Upper lobe of right lung (tissue), 1 donor: ENCODE measurements at regions not wholly inside any gene's neighbourhood (a gene's known extent, or its start where the extent isn't known, plus 50 kb on each side); places are given as distances from the start of the nearest gene placed in this dataset.

Experiments used
- ATAC-seq: fragments of 200-7000 bp; cut with Tn5 transposase; one replicate; pipeline ENCODE4 v1.9.1; 2020; ENCODE audit warnings: mild to moderate bottlenecking, moderate library complexity
- DNase-seq: peaks from one replicate; pipeline ENCODE4 v3.0.0-alpha.2; 2020
- H3K27ac ChIP-seq: fragments of 200-600 bp; one replicate; pipeline ENCODE4 v1.8.0; 2022
- H3K27me3 ChIP-seq: fragments of 200-600 bp; one replicate; pipeline ENCODE4 v1.8.0; 2022; ENCODE audit warnings: mild to moderate bottlenecking
- H3K36me3 ChIP-seq: fragments of 200-600 bp; one replicate; pipeline ENCODE4 v1.8.0; 2022
- H3K4me1 ChIP-seq: fragments of 200-600 bp; one replicate; pipeline ENCODE4 v1.8.0; 2022
- H3K4me3 ChIP-seq: fragments of 200-600 bp; one replicate; pipeline ENCODE4 v1.8.0; 2022; ENCODE audit warnings: mild to moderate bottlenecking
- H3K9me3 ChIP-seq: fragments of 200-600 bp; one replicate; pipeline ENCODE4 v1.8.0; 2022
- intact Hi-C: fragments of 100-400 bp; cut with DNase I; formaldehyde crosslinking; loops from one replicate; pipeline ENCODE4 v1.11.0; 2022
- TF ChIP-seq, protein P1 (sequence below): fragments of 200-600 bp; IDR thresholded peaks from one replicate; pipeline ENCODE4 v1.8.0; 2022; ENCODE audit warnings: antibody characterized with exemption
- donor health status: DM: no; HTN: yes; CAD: no; lungs with severe emphysema.

DNA sequence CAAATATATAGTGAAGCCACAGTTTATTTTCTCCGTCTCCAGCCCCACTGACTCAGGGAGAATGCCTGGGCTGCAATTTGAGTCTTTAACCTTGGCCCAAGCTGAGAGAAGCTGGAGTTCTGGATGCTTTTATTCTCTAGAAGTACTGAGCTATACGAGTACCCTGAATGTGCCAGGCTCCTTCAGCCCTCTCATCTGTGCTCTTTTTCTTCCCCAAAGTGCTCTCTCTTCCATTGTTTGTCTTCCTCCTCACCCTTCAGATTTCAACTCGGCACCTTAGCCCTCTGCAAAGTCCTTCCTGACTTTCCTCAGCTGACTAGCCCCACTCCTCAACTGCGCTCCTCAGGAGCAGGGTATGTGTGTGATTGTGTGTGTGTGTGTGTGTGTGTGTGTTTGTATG lies 75.6 kb upstream of the AGBL1 start:
- Histone ChIP-seq H3K27ac (no peak overlapping the region), H3K36me3 (no peaks in the 10 kb centered on the region), H3K27me3 (no peaks in the 10 kb centered on the region), H3K4me3 (no peak overlapping the region), H3K9me3 (no peaks in the 10 kb centered on the region), H3K4me1 (no peaks in the 10 kb centered on the region)
- peak; percentile 34 for ATAC-seq
- intact Hi-C loops: no loop called here
- TF ChIP-seq, protein P1, sequence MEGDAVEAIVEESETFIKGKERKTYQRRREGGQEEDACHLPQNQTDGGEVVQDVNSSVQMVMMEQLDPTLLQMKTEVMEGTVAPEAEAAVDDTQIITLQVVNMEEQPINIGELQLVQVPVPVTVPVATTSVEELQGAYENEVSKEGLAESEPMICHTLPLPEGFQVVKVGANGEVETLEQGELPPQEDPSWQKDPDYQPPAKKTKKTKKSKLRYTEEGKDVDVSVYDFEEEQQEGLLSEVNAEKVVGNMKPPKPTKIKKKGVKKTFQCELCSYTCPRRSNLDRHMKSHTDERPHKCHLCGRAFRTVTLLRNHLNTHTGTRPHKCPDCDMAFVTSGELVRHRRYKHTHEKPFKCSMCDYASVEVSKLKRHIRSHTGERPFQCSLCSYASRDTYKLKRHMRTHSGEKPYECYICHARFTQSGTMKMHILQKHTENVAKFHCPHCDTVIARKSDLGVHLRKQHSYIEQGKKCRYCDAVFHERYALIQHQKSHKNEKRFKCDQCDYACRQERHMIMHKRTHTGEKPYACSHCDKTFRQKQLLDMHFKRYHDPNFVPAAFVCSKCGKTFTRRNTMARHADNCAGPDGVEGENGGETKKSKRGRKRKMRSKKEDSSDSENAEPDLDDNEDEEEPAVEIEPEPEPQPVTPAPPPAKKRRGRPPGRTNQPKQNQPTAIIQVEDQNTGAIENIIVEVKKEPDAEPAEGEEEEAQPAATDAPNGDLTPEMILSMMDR: no peak
- no peak for DNase-seq

GRCh38 chr15:86006546-86006945 lies 73.1 kb upstream of the AGBL1 start:
- TF ChIP-seq, protein P1: no peak

GRCh38 chr15:86009727-86010126 lies 69.9 kb upstream of the AGBL1 start:
- Histone ChIP-seq H3K4me3 (no peak overlapping the region), H3K27me3 (no peaks in the 10 kb centered on the region), H3K27ac (no peak overlapping the region), H3K9me3 (no peaks in the 10 kb centered on the region), H3K4me1 (no peaks in the 10 kb centered on the region), H3K36me3 (no peaks in the 10 kb centered on the region)
- ATAC-seq: no peak
- no peak for DNase-seq
- intact Hi-C loops: no loop called here
- TF ChIP-seq, protein P1: no peak

More at GRCh38 chr15:86006546-86006945, 73.1 kb upstream of the AGBL1 start:
- intact Hi-C loops: no loop called here
- ATAC-seq (no peak), DNase-seq (no peak)
- H3K36me3 ChIP-seq: no peaks in the 10 kb centered on the region
- H3K4me3 ChIP-seq: no peak overlapping the region
- no peaks in the 10 kb centered on the region for H3K4me1 ChIP-seq
- H3K9me3 ChIP-seq: no peaks in the 10 kb centered on the region
- no peak overlapping the region for H3K27ac ChIP-seq
- H3K27me3 ChIP-seq: no peaks in the 10 kb centered on the region

DNA sequence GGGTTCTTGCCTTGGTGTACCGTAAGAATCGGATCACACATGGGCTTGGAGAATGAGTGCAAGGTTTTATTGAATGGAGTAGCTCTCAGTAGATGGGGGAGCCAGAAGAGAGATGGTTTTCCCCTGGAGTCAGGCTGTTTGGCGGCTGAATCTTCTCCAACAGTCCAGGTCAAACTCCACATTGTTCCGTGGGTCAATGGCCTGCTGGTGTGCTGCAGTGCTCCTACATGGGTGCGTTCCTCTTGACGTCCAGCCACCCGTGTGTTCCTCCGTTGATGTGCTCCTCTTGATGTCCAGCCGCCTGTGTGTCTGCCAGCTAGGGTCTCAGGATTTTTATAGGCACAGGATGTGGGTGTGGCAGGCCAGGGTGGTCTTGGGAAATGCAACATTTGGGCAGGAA lies 69.3 kb upstream of the AGBL1 start:
- intact Hi-C loops: no loop called here
- DNase-seq (no peak), ATAC-seq (no peak)
- H3K27ac ChIP-seq: no peak overlapping the region
- H3K9me3 ChIP-seq: no peaks in the 10 kb centered on the region
- H3K36me3 ChIP-seq: no peaks in the 10 kb centered on the region
- no peak overlapping the region for H3K4me3 ChIP-seq
- no peaks in the 10 kb centered on the region for H3K4me1 ChIP-seq
- TF ChIP-seq, protein P1: no peak
- H3K27me3 ChIP-seq: no peaks in the 10 kb centered on the region

GRCh38 chr15:86010891-86011290 lies 68.8 kb upstream of the AGBL1 start:
- TF ChIP-seq, protein P1: no peak
- intact Hi-C loops: no loop called here

GRCh38 chr15:86014016-86014415 lies 65.7 kb upstream of the AGBL1 start:
- H3K9me3 ChIP-seq: no peaks in the 10 kb centered on the region
- intact Hi-C loops: no loop called here
- no peaks in the 10 kb centered on the region for H3K27me3 ChIP-seq

More at GRCh38 chr15:86010891-86011290, 68.8 kb upstream of the AGBL1 start:
- Histone ChIP-seq H3K36me3 (no peaks in the 10 kb centered on the region), H3K4me1 (no peaks in the 10 kb centered on the region), H3K9me3 (no peaks in the 10 kb centered on the region), H3K4me3 (no peak overlapping the region), H3K27ac (no peak overlapping the region), H3K27me3 (no peaks in the 10 kb centered on the region)
- DNase-seq: no peak
- no peak for ATAC-seq

More at GRCh38 chr15:86014016-86014415, 65.7 kb upstream of the AGBL1 start:
- TF ChIP-seq, protein P1: no peak
- no peaks in the 10 kb centered on the region for H3K4me1 ChIP-seq
- ATAC-seq (no peak), DNase-seq (no peak)
- H3K36me3 ChIP-seq: no peaks in the 10 kb centered on the region
- H3K4me3 ChIP-seq: no peak overlapping the region
- no peak overlapping the region for H3K27ac ChIP-seq
